ENCODE measurements at regions not wholly inside any gene's neighbourhood (a gene's known extent, or its start where the extent isn't known, plus 50 kb on each side); places are given as distances from the start of the nearest gene placed in this dataset.

DNA sequence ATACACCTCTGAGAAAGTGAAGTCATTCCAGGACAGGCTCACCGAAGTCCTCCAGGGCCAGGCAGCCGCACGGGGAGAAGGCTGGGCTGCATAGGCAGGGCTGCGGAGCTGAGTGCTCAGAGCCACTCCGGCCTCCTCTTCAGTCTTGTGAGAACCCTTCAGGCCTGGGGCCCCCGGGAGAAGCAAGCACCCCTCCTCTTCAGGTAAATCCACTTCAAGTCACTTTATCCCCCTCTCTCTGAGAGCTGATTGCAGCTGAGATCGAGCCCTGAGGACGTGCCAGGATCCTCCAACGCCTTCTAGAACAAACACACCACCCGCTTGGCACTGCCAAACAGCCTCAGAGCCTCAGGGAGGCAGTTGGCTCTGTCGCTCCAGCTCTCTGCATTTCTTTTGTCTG lies 1526.3 kb downstream of the BRD1 start:
- TF ChIP-seq, protein P1, sequence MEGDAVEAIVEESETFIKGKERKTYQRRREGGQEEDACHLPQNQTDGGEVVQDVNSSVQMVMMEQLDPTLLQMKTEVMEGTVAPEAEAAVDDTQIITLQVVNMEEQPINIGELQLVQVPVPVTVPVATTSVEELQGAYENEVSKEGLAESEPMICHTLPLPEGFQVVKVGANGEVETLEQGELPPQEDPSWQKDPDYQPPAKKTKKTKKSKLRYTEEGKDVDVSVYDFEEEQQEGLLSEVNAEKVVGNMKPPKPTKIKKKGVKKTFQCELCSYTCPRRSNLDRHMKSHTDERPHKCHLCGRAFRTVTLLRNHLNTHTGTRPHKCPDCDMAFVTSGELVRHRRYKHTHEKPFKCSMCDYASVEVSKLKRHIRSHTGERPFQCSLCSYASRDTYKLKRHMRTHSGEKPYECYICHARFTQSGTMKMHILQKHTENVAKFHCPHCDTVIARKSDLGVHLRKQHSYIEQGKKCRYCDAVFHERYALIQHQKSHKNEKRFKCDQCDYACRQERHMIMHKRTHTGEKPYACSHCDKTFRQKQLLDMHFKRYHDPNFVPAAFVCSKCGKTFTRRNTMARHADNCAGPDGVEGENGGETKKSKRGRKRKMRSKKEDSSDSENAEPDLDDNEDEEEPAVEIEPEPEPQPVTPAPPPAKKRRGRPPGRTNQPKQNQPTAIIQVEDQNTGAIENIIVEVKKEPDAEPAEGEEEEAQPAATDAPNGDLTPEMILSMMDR (IDR thresholded peaks at IDR 0.05): no peak
- TF ChIP-seq ZFX (IDR thresholded peaks at IDR 0.05; ENCODE audit: borderline replicate concordance): no peak
